MM.1S (cell line): ENCODE measurements at regions not wholly inside any gene's neighbourhood (a gene's known extent, or its start where the extent isn't known, plus 50 kb on each side); places are given as distances from the start of the nearest gene placed in this dataset.

Experiments
- EZH2 ChIP-seq: fragments of 300-600 bp; sonication (generic); optimal IDR thresholded peaks from 2 replicates; pipeline ENCODE3; 2017; ENCODE audit warnings: low read depth, mild to moderate bottlenecking, antibody characterized with exemption, low read length, mixed read lengths
- EZH2phosphoT487 ChIP-seq: fragments of 300-600 bp; sonication (generic); IDR thresholded peaks from 2 replicates; pipeline ENCODE4 v1.6.1; 2018; ENCODE audit warnings: antibody characterized with exemption, low read length
- TF ChIP-seq, protein P1 (sequence below): fragments of 300-600 bp; sonication (generic); IDR thresholded peaks from 2 replicates; pipeline ENCODE4 v1.5.1; 2016; ENCODE audit warnings: antibody characterized with exemption, low read length, mixed read lengths

DNA sequence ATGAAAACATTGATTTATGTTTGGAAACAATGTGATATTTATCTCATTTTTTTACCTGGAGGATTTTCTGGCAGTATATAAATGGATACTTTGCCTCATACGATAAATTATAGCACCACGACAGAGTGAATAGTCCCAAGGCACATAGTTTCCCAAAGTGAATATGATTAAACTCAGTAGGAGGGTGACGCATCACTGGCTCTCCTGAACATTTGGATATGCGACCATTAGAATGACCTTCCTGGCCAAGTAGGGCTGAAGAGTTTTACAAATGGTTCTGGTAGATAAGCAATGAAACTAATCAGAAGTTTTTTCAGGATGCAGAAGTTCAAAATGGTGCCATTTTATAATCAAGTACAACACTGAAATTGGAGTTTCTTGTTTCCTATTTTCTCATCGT, 397.7 kb downstream of the AASDHPPT start:
- TF ChIP-seq, protein P1, sequence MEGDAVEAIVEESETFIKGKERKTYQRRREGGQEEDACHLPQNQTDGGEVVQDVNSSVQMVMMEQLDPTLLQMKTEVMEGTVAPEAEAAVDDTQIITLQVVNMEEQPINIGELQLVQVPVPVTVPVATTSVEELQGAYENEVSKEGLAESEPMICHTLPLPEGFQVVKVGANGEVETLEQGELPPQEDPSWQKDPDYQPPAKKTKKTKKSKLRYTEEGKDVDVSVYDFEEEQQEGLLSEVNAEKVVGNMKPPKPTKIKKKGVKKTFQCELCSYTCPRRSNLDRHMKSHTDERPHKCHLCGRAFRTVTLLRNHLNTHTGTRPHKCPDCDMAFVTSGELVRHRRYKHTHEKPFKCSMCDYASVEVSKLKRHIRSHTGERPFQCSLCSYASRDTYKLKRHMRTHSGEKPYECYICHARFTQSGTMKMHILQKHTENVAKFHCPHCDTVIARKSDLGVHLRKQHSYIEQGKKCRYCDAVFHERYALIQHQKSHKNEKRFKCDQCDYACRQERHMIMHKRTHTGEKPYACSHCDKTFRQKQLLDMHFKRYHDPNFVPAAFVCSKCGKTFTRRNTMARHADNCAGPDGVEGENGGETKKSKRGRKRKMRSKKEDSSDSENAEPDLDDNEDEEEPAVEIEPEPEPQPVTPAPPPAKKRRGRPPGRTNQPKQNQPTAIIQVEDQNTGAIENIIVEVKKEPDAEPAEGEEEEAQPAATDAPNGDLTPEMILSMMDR = no peak
- TF ChIP-seq EZH2 = no peak
- TF ChIP-seq EZH2phosphoT487 = no peak
